SK-N-SH (cell line): ENCODE measurements at regions not wholly inside any gene's neighbourhood (a gene's known extent, or its start where the extent isn't known, plus 50 kb on each side); places are given as distances from the start of the nearest gene placed in this dataset.

Source experiments
- ELF1 ChIP-seq: IDR thresholded peaks from 2 replicates; pipeline ENCODE4 v1.4.0; 2012
- EZH2phosphoT487 ChIP-seq: fragments of 200-600 bp; sonication (generic); IDR thresholded peaks from 2 replicates; pipeline ENCODE4 v1.6.1; 2017; ENCODE audit warnings: low read depth, mixed run types, mild to moderate bottlenecking, antibody characterized with exemption, moderate library complexity, borderline replicate concordance
- REST ChIP-seq: IDR thresholded peaks from 2 replicates; pipeline ENCODE4 v1.6.1; 2012; ENCODE audit warnings: mild to moderate bottlenecking, low read depth, low read length, moderate library complexity
- TAF1 ChIP-seq: IDR thresholded peaks from 2 replicates; pipeline ENCODE4 v1.6.1; 2012; ENCODE audit warnings: low read depth, mild to moderate bottlenecking, low read length, moderate library complexity, borderline replicate concordance
- TEAD4 ChIP-seq: IDR thresholded peaks from 2 replicates; pipeline ENCODE4 v1.4.0; 2012; ENCODE audit warnings: mild to moderate bottlenecking, borderline replicate concordance; ENCODE audit not compliant: insufficient read depth
- ZBTB33 ChIP-seq: IDR thresholded peaks from 2 replicates; pipeline ENCODE4 v1.4.0; 2012; ENCODE audit warnings: low read depth, borderline replicate concordance
- TF ChIP-seq, protein P1 (sequence below): fragments of 200-600 bp; sonication (generic); IDR thresholded peaks from 2 replicates; pipeline ENCODE4 v1.6.1; 2017; ENCODE audit warnings: antibody characterized with exemption, mild to moderate bottlenecking, moderate library complexity

GRCh38 chr6:95685822-95686221, 108.5 kb downstream of the MANEA start:
- TF ChIP-seq REST: no peak
- TF ChIP-seq, protein P1, sequence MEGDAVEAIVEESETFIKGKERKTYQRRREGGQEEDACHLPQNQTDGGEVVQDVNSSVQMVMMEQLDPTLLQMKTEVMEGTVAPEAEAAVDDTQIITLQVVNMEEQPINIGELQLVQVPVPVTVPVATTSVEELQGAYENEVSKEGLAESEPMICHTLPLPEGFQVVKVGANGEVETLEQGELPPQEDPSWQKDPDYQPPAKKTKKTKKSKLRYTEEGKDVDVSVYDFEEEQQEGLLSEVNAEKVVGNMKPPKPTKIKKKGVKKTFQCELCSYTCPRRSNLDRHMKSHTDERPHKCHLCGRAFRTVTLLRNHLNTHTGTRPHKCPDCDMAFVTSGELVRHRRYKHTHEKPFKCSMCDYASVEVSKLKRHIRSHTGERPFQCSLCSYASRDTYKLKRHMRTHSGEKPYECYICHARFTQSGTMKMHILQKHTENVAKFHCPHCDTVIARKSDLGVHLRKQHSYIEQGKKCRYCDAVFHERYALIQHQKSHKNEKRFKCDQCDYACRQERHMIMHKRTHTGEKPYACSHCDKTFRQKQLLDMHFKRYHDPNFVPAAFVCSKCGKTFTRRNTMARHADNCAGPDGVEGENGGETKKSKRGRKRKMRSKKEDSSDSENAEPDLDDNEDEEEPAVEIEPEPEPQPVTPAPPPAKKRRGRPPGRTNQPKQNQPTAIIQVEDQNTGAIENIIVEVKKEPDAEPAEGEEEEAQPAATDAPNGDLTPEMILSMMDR: no peak
- no peak for TF ChIP-seq TEAD4
- no peak for TF ChIP-seq ZBTB33
- TF ChIP-seq TAF1: no peak
- TF ChIP-seq EZH2phosphoT487: no peak
- TF ChIP-seq ELF1: no peak
